ENCODE measurements at regions not wholly inside any gene's neighbourhood (a gene's known extent, or its start where the extent isn't known, plus 50 kb on each side); places are given as distances from the start of the nearest gene placed in this dataset.

- H3K9ac ChIP-seq (replicated peaks; ENCODE audit: extremely low read depth, insufficient read depth, low read length), result no peak overlapping the region
- no peaks in the 10 kb centered on the region for H3K4me1 ChIP-seq (ENCODE audit: control insufficient read depth, extremely low read depth, insufficient read depth, low read length)
- no peaks in the 10 kb centered on the region for H4K20me1 ChIP-seq (replicated peaks; ENCODE audit: control insufficient read depth, extremely low read depth, insufficient read depth, low read length)
- H2AFZ ChIP-seq (ENCODE audit: low read depth, low read length), result no peak overlapping the region
- no peak overlapping the region for H3K27ac ChIP-seq (ENCODE audit: insufficient read depth, low read depth, low read length)
- H3K36me3 ChIP-seq (ENCODE audit: control insufficient read depth in 2 of 2, extremely low read depth in 1 of 2, insufficient read depth in 2 of 2, low read length in 2 of 2), result no peaks in the 10 kb centered on the region
- no peak overlapping the region for H3K4me3 ChIP-seq (replicated peaks in 1 of 3; ENCODE audit: insufficient read depth in 1 of 3, low read depth in 1 of 3, low read length in 3 of 3)
- ChIA-PET CTCF (no interaction called here), POLR2A (no interaction called here)
- no peaks in the 10 kb centered on the region for H3K9me1 ChIP-seq (replicated peaks; ENCODE audit: control insufficient read depth, extremely low read depth, insufficient read depth, low read length)
- H3K4me2 ChIP-seq (ENCODE audit: insufficient read depth, low read length), result no peak overlapping the region
- H3K27me3 ChIP-seq (ENCODE audit: control insufficient read depth in 2 of 2, insufficient read depth in 2 of 2, low read length in 2 of 2), result no peaks in the 10 kb centered on the region
- dilution Hi-C loops (cut with MboI; ENCODE audit: extremely low pct_ligation_motif_present, low sequenced_read_pairs), result no loop called here
- H3K79me2 ChIP-seq (ENCODE audit: control insufficient read depth, insufficient read depth, low read length), result no peaks in the 10 kb centered on the region
- intact Hi-C loops (cut with micrococcal nuclease), result no loop called here
- peaks cover 6% of the 10 kb centered on the region for H3K9me3 ChIP-seq (replicated peaks; ENCODE audit: control insufficient read depth, insufficient read depth, low read length)
- no TSS peak for BruUV-seq (replicated peaks)
- DNase-seq (ENCODE audit: low read depth, low spot score), result no peak
- no peak for TF ChIP-seq GATA2 (IDR thresholded peaks at IDR 0.05; ENCODE audit: insufficient read depth, insufficient read length, low read depth, low read length)
- TF ChIP-seq EZH2 (IDR thresholded peaks at IDR 0.05; ENCODE audit: borderline replicate concordance, low read depth, low read length, severe bottlenecking), result no peak
- no peak for FAIRE-seq
Measured at GRCh38 chr5:167843881-167844572, 447.4 kb upstream of the WWC1 start.

DNA sequence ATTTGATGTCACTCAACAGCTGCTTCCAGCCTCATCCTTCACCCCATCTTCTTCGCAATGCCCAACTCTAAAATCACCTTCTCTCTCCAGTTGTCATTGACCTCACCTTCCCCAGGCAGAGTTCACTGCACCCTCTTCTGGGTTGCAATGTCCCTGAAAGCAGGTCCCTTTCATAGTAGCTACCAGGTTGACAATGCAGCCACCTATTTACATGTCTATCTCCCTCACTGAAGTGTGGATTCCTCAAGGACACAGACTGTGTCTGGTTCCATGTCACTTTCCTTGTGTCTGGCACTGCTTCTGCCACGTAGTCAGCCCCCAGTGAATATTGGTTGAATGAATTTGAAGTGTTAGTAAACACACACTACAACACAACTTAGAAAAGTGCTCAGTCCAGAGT is 445.5 kb upstream of the WWC1 start:
- intact Hi-C loops (cut with micrococcal nuclease) (no loop called here), dilution Hi-C loops (cut with MboI; ENCODE audit: extremely low pct_ligation_motif_present, low sequenced_read_pairs) (no loop called here)
- Histone ChIP-seq H3K4me2 (ENCODE audit: insufficient read depth, low read length) (no peak overlapping the region), H3K27ac (ENCODE audit: insufficient read depth, low read depth, low read length) (no peak overlapping the region), H3K9me3 (replicated peaks; ENCODE audit: control insufficient read depth, insufficient read depth, low read length) (peaks cover 6% of the 10 kb centered on the region), H2AFZ (ENCODE audit: low read depth, low read length) (no peak overlapping the region), H4K20me1 (replicated peaks; ENCODE audit: control insufficient read depth, extremely low read depth, insufficient read depth, low read length) (no peaks in the 10 kb centered on the region), H3K9ac (replicated peaks; ENCODE audit: extremely low read depth, insufficient read depth, low read length) (no peak overlapping the region), H3K27me3 (ENCODE audit: control insufficient read depth in 2 of 2, insufficient read depth in 2 of 2, low read length in 2 of 2) (no peaks in the 10 kb centered on the region), H3K36me3 (ENCODE audit: control insufficient read depth in 2 of 2, extremely low read depth in 1 of 2, insufficient read depth in 2 of 2, low read length in 2 of 2) (no peaks in the 10 kb centered on the region), H3K9me1 (replicated peaks; ENCODE audit: control insufficient read depth, extremely low read depth, insufficient read depth, low read length) (no peaks in the 10 kb centered on the region), H3K79me2 (ENCODE audit: control insufficient read depth, insufficient read depth, low read length) (no peaks in the 10 kb centered on the region), H3K4me3 (replicated peaks in 1 of 3; ENCODE audit: insufficient read depth in 1 of 3, low read depth in 1 of 3, low read length in 3 of 3) (no peak overlapping the region), H3K4me1 (ENCODE audit: control insufficient read depth, extremely low read depth, insufficient read depth, low read length) (no peaks in the 10 kb centered on the region)
- DNase-seq (ENCODE audit: low read depth, low spot score) (no peak), FAIRE-seq (no peak)
- ChIA-PET POLR2A (no interaction called here), CTCF (no interaction called here)
- no TSS peak for BruUV-seq (replicated peaks)
- TF ChIP-seq, protein P1, sequence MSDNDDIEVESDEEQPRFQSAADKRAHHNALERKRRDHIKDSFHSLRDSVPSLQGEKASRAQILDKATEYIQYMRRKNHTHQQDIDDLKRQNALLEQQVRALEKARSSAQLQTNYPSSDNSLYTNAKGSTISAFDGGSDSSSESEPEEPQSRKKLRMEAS (IDR thresholded peaks at IDR 0.05; ENCODE audit: insufficient read depth, insufficient read length), result no peak
- no peak for TF ChIP-seq JUN (IDR thresholded peaks at IDR 0.05; ENCODE audit: borderline replicate concordance, insufficient read depth, insufficient read length, low read depth)
- no peak for TF ChIP-seq EZH2 (IDR thresholded peaks at IDR 0.05; ENCODE audit: borderline replicate concordance, low read depth, low read length, severe bottlenecking)
- TF ChIP-seq POLR2AphosphoS5 (IDR thresholded peaks at IDR 0.05; ENCODE audit: insufficient read depth, low read depth, low read length), result no peak
- TF ChIP-seq POLR2A (IDR thresholded peaks at IDR 0.05; ENCODE audit: low read depth, low read length), result no peak
- no peak for TF ChIP-seq FOS (IDR thresholded peaks at IDR 0.05; ENCODE audit: borderline replicate concordance, insufficient read depth, low read length)
- TF ChIP-seq MYC (IDR thresholded peaks at IDR 0.05; ENCODE audit: low read depth, low read length), result no peak

Measured in endothelial cell of umbilical vein (primary cell).